ENCODE measurements at regions not wholly inside any gene's neighbourhood (a gene's known extent, or its start where the extent isn't known, plus 50 kb on each side); places are given as distances from the start of the nearest gene placed in this dataset.
"Not testable (repeated sequence)": the region's sequence is repeated elsewhere in the genome, so short reads cannot be mapped to it uniquely, and the experiment has no call there.

DNA sequence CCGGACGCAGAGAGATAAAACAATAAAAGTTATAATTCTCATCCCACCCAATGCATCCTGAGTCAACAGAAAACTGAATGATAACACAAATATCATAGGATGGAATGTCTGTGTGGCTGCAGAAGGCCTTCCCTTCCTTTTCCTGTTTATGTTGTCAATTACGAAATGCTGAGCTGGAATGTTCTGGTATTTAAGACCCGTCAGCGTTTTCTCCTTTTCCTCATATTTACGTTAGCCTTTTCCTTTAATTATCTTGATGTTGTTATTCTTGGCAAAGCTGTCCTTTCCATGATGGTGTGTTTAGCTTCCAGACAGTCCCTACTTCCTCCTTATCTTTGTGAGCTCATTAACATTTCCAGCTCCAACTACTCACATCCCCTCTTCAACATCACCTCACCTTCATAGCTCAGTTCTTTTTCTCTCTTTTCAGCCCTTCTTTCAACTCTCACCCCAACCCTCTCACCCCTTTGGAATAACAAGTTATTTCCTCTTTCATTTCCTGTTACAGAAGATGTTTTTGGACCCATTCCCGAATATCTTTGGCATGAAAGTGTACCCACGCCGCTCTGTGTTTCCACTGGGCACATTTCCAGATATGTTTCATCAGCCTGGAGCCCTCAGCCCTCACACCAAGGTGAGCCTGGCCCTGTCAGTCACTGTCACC lies 221.6 kb downstream of the NR2F1-AS1 start:
- DNase-seq (ENCODE audit: low read depth) = no peak

DNA sequence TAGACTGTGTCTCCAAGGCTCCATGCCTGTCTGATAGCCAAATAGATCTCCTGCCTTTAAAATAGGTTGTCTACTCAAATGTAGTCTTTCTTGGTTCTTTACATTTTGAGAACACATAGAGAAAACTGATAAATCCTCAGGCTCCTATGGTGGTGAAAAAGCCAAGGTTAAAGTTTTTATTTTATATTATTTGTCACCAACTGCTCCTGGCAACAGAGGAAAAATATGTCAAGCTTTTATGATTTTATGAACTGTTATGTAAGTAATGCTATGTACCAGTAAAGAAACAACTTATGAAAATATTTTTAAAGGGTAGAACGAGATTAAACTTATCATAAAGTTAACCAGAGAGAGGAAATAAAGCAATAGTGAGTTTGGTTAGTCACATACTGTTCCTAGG lies 222.8 kb downstream of the NR2F1-AS1 start:
- no peak for DNase-seq (ENCODE audit: low read depth)

DNA sequence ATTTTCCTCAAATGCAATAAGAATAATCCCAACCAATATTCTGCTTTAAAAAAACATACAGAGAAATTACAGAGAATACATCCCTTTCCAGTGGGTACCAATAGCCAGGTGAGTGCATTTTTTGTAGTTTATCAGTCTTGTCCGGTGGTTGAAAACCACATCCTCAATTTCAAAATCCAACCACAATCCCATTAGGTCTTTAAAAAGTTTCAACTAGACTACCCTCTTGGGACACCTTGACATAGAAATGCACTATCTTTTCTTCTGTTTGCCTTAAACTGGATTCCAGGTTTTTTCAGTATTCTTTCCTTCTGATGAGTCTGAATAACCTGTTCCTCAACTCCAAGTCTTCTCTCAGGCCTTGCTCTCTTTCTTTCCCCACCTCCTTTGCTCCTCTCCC lies 223.3 kb downstream of the NR2F1-AS1 start:
- DNase-seq (ENCODE audit: low read depth) = no peak

DNA sequence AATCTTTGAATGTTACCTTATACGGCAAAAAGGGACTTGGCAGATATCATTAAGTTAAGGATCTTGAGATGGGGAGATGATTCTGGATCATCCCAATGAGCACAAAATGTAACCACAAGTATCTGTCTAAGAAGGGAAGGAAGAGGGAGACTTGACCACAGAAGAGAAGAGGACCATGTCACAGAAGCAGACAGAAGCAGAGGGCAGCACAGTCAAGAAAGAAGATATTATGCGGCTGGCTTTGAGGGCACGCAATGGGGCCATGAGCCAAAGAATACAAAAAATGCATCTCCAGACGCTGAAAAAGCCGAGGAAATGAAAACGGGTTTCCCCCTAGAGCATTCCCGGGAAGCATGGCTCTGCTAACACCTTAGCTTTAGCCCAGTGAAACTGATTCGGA lies 225.3 kb downstream of the NR2F1-AS1 start:
- no peak for DNase-seq (ENCODE audit: low read depth)

DNA sequence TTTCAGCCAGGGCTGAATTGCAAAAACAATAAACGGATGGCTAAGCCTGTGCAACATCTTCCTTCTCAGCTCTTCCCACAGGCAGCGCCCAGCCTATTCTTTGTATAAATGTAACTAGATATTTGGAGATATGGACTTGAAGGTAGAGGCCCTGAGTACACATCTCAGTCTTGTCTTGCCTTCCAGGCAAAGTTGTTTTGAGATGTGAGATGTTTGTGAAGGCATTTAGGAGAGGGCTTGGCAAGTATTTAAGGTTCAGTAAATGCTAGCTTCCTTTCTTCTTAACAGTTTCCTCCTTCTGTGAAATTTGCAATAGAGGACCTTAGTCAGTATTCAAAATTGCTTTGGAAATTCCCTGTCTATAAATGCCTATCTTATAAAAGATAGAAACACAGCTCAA lies 228.8 kb downstream of the NR2F1-AS1 start:
- DNase-seq (ENCODE audit: low read depth) = no peak

DNA sequence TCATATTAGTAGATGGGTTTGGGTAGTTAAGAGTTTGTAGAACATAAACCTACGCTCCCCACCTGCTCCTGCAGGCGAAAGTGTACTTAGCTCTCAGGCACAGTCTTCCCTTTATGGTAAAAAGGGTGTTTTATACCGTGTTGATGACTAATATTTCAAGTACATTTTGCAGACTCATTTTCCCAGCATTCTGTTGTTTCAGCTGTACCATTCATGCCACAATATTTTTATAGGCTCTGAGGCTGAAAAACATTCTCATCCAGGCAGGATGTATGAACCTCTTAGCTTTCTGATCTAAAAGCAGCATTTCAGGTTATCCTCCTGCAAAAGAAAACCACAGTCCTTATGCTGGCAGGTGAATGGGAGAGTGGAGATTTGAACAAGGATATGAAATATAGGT lies 231.4 kb downstream of the NR2F1-AS1 start:
- peak; percentile 55 for DNase-seq (ENCODE audit: low read depth)

DNA sequence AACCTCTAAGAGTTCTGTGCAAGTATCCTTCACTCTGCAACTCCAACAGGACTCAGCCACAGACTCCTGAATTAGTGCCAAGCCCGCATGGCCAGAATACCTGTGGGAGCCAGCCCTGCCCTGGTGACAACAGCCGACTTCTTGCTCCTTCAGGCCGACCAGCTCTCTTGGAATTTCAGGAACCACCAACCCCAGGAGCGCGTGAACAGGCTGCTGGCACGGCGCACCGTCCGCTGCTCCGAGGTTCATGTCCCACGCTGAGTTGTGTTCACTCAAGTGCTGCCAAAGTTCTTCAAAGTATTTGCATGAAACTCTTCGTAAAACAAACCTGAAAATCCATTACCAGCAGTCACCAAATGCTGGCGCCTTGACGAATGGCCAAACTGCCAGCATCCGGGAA lies 232.8 kb downstream of the NR2F1-AS1 start:
- no peak for DNase-seq (ENCODE audit: low read depth)

DNA sequence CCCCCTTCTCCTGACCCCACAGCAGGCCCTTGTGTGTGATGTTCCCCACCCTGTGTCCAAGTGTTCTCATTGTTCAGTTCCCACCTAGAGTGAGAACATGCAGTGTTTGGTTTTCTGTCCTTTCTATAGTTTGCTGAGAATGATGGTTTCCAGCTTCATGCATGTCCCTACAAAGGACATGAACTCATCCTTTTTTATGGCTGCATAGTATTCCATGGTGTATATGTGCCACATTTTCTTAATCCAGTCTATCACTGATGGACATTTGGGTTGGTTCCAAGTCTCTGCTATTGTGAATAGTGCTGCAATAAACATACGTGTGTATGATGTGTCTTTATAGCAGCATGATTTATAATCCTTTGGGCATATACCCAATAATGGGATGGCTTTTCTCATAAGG lies 234.2 kb downstream of the NR2F1-AS1 start:
- not testable (repeated sequence) for DNase-seq (ENCODE audit: low read depth)

DNA sequence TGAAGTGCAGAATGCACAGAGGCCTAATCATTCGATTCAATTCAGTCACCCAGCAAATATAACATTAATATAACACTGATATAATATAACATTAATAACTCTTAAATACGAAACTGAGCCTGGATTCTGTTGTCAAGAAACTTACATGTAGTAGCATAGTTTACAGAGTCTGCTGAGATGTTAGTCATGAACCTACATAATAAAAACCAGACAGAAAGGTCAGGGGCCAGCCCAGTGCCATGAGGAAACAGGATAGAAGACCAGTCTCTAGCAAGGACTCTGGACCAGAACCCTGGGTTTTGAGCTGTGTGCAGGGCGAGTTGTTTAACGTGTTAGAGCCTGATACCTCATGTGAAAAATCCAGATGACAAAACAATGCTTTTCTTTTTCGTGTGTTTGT lies 234.7 kb downstream of the NR2F1-AS1 start:
- no peak for DNase-seq (ENCODE audit: low read depth)

DNA sequence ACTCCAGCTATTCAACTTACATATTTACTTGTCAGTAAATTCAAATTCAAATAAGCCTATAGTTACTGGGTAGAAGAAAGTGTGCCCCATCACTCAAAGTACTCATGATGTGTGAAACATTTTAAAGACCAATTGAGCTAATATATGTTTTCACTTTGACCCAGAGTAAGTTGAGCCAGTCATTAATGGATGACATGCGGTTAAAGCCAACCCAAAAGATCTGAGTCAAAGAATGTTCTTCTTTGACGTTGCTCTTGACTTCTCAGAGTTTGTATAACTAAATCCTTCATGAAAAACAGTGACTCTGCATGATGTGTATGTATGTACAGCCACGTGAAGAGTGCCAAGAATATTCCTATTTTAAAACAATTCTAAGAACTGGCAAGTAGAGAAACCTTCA lies 237.4 kb downstream of the NR2F1-AS1 start:
- no peak for DNase-seq (ENCODE audit: low read depth)

DNA sequence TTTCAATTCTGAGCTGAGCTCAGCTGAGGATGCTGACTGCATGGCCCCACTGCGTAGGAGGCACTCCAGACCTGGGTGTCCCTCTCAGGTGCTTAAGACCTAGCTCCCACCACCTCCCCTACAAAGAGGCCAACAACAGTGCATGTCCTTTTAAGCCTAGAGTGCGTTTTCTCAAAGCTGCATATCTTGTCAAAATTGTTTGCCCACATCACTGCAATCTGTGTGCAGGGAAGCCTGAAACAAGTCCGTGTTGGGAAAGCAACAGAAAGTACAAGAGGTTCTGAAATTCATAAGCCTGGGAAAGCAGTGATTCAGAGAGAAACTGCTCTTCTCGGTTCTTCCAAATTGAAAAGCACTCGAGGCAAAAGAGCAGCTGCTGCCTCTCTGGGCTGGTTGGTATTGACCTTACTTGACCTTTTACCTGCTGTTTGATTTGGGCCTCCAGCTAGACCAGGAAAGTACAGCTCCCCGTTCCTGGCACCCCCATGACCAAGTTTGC lies 238.4 kb downstream of the NR2F1-AS1 start:
- no peak for DNase-seq (ENCODE audit: low read depth)

DNA sequence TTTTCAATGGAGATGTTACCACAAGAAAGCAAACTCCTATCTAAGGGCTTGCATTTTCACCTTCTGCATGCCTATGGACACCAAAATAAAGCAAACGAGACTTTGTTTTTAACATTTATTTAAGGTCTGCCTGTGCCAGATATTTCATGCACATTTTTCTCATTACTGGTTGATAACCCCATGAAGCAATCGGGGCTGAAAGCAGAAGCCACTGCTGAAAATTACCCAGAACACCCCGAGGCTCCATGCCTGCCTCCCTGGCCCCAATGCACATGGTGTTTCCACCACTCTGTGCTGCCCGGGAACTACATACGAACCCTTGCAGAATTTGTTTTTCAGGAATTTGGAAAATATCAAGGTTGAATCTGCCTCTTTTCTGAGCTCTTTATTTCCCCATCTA lies 240.1 kb downstream of the NR2F1-AS1 start:
- no peak for DNase-seq (ENCODE audit: low read depth)

DNA sequence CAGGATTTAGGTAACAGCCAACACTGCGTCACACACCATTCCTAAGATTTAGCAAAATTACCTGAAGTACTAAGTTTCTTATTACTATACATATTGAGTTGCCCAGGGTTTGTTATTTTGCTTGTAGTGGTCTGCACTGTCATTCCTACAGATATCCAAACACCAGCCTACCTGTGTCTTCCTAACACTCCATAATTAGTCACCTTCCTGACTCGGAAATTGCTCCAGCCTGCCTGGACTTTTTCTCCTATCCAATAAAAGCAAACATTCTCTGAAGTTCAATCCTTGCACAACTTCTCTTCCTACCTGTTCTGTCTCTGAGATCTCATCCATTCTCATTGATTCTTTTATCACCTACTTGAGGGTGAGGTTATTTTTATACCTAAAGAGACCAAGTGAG lies 243.9 kb downstream of the NR2F1-AS1 start:
- no peak for DNase-seq (ENCODE audit: low read depth)

DNA sequence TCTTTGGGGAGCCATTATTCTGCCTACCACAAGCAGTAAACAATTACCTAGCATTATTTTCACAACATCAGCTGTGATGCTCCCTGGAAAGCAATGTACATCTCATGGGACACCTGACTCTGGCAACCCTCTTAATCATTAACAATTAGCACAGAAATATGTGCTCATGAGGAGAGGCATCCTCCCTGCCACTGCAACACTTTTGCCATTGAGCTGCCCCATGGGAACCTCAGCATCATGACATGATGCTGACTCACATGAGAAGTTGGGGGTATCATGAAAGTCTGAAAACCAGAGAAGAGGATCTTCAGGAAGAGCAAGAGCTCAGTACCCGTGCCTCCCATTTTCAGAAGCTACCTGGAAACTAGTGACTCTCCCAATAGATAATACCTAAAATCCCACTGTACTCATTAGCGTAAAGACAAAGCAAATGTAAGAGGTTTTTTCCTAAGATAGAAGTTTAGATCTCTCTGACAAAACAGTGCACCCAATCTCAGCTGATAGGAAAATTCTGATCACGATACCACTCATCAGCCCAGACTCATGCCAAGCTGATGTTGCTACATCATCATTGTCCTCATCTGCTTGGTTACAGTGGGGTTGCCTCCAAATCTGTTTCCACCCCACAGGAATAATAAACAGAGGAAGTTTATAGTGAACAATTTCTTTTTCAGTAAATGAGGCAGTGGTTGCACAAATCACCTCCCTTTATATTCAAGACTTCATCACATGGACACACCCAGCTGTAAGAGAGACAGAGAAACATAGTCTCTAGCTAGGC lies 244.5 kb downstream of the NR2F1-AS1 start:
- DNase-seq (ENCODE audit: low read depth) = no peak

DNA sequence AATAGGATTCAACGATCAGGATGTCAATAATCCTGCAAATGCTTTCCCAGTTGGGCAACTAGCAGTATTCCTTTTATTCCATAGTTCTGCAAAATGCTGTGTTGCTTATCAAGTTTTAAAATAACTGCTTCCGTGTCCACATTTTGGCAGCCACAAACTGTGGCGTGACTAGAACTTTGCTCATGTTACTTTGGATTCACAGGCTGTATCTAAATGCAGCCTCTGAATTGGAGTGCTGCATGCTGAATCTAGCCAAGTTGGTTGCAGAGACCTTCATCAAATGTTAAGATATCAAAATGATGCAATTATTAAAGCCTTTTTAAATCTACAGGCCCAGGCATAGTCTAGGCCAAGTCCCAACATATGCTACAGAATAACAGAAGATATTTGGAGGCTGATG lies 249.2 kb downstream of the NR2F1-AS1 start:
- DNase-seq (ENCODE audit: low read depth) = no peak

DNA sequence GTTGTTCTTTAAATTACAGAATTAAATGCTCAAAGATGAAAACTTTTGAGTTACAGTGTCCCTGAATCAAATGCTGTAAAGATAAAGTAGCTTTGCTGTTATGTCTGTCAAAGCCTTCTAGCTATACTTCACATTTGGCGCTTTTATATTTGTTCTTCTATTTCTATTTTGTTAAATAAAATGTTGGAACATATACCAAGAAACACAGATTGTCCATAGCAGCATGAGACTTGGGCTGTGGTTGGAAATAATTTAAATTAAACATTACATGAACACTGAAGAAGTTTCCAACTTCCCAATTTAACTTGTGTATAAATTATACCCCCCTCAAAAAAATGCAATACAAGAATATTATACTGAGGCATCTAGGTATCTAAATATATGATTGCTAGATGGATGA lies 249.8 kb downstream of the NR2F1-AS1 start:
- DNase-seq (ENCODE audit: low read depth) = no peak

DNA sequence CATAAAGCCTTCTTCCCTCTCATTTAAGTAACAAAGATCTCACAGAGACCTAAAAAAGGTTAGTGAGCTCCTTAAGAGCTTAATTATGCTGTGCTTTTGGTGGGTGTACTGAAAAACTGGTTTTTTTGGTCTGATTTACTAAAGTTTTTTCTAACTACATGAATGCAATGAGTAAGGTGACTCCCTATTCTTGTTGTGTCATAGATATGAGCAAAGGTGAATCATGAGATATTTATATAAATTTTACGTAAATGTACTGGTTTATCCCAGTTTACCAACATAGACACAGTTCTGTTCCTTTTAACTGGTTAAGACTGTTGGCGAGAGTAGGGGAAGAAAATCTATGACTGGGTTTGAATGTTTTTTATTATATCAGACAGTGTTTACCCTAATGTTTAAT lies 250.5 kb downstream of the NR2F1-AS1 start:
- DNase-seq (ENCODE audit: low read depth) = no peak

DNA sequence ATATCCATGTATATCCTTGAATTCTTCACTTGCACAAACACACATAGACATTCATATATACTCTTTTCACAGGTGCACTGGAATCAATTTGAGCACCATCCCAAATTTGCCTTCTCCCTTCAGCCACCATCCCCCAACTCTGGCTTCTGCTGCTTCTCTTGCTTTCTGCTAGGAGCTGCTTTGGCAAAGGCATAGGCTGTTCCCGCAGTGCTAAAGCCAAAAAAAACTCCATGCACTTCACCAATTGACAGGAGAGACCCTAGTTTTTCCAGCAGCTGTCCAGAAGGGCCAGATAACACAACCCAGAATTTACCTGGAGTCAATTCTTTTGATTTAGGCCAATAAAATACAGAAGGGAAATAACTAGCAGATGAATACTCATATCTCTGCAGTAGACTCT lies 251.3 kb downstream of the NR2F1-AS1 start:
- no peak for DNase-seq (ENCODE audit: low read depth)

DNA sequence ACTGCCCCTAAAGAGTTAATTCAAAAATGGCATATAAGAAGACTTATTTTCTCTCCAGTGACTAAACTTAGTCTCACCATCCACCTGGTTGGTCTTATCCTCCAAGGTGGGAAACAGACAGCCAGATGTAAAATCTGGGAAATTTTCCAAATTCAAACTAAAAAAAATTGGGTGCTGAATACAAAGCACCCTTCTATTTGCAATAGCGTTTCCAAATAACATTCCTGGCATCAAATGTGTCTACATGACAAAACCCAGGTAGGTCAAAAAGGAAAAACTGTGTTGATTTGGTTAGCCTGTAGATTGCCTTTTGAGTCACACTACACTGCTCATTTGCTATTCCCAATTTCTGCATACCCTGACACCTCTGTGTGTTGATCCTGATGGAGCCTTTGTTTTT lies 252.2 kb downstream of the NR2F1-AS1 start:
- DNase-seq (ENCODE audit: low read depth) = no peak

DNA sequence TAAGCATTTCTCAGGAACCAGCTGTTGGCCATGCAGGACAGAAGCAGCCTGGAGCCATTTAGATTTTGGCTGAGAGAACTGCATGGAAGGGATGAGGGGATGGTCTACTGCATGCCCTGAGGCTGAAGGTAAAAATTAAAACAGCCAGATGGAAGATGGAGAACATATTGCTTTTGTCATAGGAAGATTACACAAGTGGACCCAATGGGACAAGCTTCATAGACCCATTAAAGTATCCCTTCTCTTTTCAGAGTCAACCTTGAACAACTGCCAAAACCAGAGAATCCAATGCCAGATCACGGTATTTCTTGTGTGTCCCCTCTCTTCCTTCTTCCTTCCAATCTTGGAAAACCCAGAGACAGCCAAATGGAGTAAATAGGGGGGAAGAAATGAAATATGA lies 253.4 kb downstream of the NR2F1-AS1 start:
- no peak for DNase-seq (ENCODE audit: low read depth)

DNA sequence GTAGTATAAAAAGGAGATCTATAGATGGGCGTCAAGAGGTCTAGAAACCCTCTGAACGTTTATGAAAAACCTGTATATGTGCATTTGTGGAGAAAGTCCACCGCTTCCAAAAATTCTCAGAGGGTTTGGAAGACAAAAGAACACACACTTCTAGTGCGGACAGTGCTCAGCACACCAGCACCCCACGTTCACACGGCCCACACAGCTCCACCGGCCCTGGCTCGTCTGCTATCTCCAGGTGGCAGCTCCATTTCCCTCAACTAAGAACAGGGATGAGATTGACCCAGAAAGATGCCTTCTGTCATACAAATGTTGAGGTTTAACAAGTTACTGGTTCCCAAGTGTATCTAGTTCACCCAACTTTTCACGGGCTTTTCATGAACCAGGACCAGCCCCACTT lies 255.1 kb downstream of the NR2F1-AS1 start:
- DNase-seq (ENCODE audit: low read depth) = no peak

DNA sequence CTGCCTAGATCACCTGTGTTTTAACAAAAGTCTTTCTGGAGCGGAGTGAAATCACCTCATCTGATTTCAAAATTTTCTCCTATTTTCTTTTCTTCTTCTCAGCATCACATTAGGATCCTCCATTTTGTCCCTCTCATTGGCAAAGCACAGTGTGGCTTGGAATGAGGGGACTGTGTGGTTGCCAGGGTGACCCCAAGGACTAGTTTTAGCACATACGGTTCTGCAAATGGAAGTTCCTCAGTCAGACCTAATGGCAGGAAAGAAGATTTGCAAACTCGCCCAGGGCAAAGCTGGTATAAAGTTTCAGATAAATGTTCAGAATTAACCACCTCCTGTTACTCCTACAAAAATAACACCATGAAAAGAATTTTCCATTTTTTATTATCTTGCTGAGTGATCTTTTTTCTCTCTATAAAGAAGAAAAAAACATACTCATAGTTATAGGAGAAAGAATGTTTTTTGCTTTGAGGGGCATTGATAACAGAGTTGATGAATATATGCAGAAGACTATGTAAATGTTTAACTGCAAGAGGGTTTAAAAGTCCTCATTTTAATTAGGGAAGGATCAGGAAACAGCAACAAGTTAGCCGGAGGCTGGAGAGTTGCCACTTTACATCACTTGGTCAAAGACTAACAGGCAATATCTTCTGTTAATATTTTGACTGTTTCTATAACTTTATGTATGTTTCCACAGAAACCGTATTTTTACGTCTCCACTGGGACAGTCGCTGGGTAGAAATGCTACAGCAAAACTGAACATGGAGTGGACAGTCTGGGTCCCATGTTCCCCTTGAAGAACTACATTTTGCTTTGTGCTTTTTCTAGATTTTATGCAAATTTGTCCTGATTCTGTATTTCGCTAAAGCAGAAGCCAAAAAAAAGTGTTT lies 257.8 kb downstream of the NR2F1-AS1 start:
- no peak for DNase-seq (ENCODE audit: low read depth)
